Caco-2 (cell line): ENCODE measurements at regions not wholly inside any gene's neighbourhood (a gene's known extent, or its start where the extent isn't known, plus 50 kb on each side); places are given as distances from the start of the nearest gene placed in this dataset.

Experiments used
- BruUV-seq: library from RNA; stranded (reverse); fragments of 400-500 nt; replicated peaks from 2 replicates; lab custom pipeline; 2021; lab: Mats Ljungman, UMichigan
- CTCF ChIA-PET: fragments of 300-600 bp; sonication (Branson Sonifier 250); formaldehyde crosslinking; loops from one replicate; lab custom pipeline; 2022; ENCODE audit warnings: antibody characterized with exemption; lab: Charles Lee
- POLR2A ChIA-PET: fragments of 300-600 bp; sonication (Branson Sonifier 250); formaldehyde crosslinking; loops from one replicate; lab custom pipeline; 2022; ENCODE audit warnings: antibody characterized with exemption; lab: Charles Lee
- DNase-seq, 2 experiments: peaks; one replicate each; pipeline versions ENCODE4 v3.0.0 to v3.0.0-alpha.2; 2020 to 2022
- H3K27me3 ChIP-seq: replicated peaks from 2 replicates; pipeline ENCODE4 v1.6.0; 2011; ENCODE audit warnings: low read length; ENCODE audit not compliant: control insufficient read depth, insufficient read depth
- H3K36me3 ChIP-seq: 2 replicates; pipeline ENCODE4 v1.5.1; 2011; ENCODE audit warnings: low read length; ENCODE audit not compliant: control insufficient read depth, insufficient read depth
- H3K4me1 ChIP-seq: fragments of 250-450 bp; sonication (Bioruptor Pico); 2 replicates; pipeline ENCODE4 v1.5.1; 2020; ENCODE audit warnings: mild to moderate bottlenecking
- H3K4me3 ChIP-seq: 2 replicates; pipeline ENCODE4 v1.5.1; 2011; ENCODE audit warnings: low read depth, mild to moderate bottlenecking, control low read depth, low read length
- H3K9me3 ChIP-seq: fragments of 250-450 bp; sonication (Bioruptor Pico); 2 replicates; pipeline ENCODE4 v1.5.1; 2020; ENCODE audit warnings: mild to moderate bottlenecking, moderate library complexity
- H3K27ac Mint-ChIP-seq: one replicate; pipeline ENCODE4 v1.8.0; 2022; ENCODE audit warnings: mixed read lengths; ENCODE audit not compliant: unreplicated experiment
- H3K27me3 Mint-ChIP-seq: one replicate; pipeline ENCODE4 v1.8.0; 2022; ENCODE audit warnings: mixed read lengths; ENCODE audit not compliant: insufficient read depth, unreplicated experiment
- H3K36me3 Mint-ChIP-seq: one replicate; pipeline ENCODE4 v1.8.0; 2022; ENCODE audit warnings: mild to moderate bottlenecking, mixed read lengths; ENCODE audit not compliant: insufficient read depth, unreplicated experiment
- H3K4me1 Mint-ChIP-seq: one replicate; pipeline ENCODE4 v1.8.0; 2022; ENCODE audit warnings: low read depth, mixed read lengths; ENCODE audit not compliant: unreplicated experiment
- H3K4me3 Mint-ChIP-seq: one replicate; pipeline ENCODE4 v1.8.0; 2022; ENCODE audit warnings: mild to moderate bottlenecking, moderate library complexity, mixed read lengths; ENCODE audit not compliant: unreplicated experiment
- H3K9me3 Mint-ChIP-seq: one replicate; pipeline ENCODE4 v1.8.0; 2022; ENCODE audit warnings: mixed read lengths; ENCODE audit not compliant: unreplicated experiment
- CTCF ChIP-seq, 2 experiments: fragments of 200-600 bp in 1 of 2; IDR thresholded peaks; 1 replicate in 1 of 2; 2 replicates in 1 of 2; pipeline versions ENCODE4 v1.5.1 to v1.8.0; 2011 to 2022; ENCODE audit warnings: antibody characterized with exemption in 1 of 2, control low read depth in 1 of 2, inconsistent platforms in 1 of 2, low read depth in 1 of 2, low read length in 1 of 2, mild to moderate bottlenecking in 1 of 2, moderate library complexity in 1 of 2; ENCODE audit not compliant: insufficient read depth in 1 of 2, severe bottlenecking in 1 of 2, unreplicated experiment in 1 of 2
- intact Hi-C: fragments of 100-400 bp; cut with micrococcal nuclease; formaldehyde crosslinking; loops from one replicate; pipeline ENCODE4 v1.10.0; 2022; ENCODE audit not compliant: unreplicated experiment

- no peak for DNase-seq
- Mint-ChIP-seq H3K4me3 (no peak overlapping the region), H3K36me3 (no peaks in the 10 kb centered on the region), H3K9me3 (no peaks in the 10 kb centered on the region), H3K27ac (no peak overlapping the region), H3K27me3 (no peaks in the 10 kb centered on the region), H3K4me1 (peaks cover 10% of the 10 kb centered on the region)
- POLR2A ChIA-PET, result no interaction called here
- BruUV-seq, result no TSS peak
- H3K4me1 ChIP-seq, result peaks cover 5% of the 10 kb centered on the region; the same call in 1 of the 2 replicates
- H3K9me3 ChIP-seq, result no peaks in the 10 kb centered on the region
- CTCF ChIA-PET, result no interaction called here
- no peaks in the 10 kb centered on the region for H3K36me3 ChIP-seq
- intact Hi-C loops, result no loop called here
- H3K27me3 ChIP-seq, result no peaks in the 10 kb centered on the region
- no peak for TF ChIP-seq CTCF (IDR thresholded peaks at IDR 0.05; ENCODE audit: insufficient read depth in 1 of 2, low read depth in 1 of 2, low read length in 1 of 2, severe bottlenecking in 1 of 2, unreplicated experiment in 1 of 2)
- H3K4me3 ChIP-seq, result no peak overlapping the region
These were observed 200.9 kb downstream of the TM2D1 start for GRCh38 chr1:61523893-61524605.

GRCh38 chr1:61523229-61523628, 201.7 kb downstream of the TM2D1 start:
- Histone ChIP-seq H3K4me1 (peaks cover 5% of the 10 kb centered on the region; the same call in 1 of the 2 replicates), H3K9me3 (no peaks in the 10 kb centered on the region), H3K36me3 (no peaks in the 10 kb centered on the region), H3K4me3 (no peak overlapping the region), H3K27me3 (no peaks in the 10 kb centered on the region)
- DNase-seq, result no peak
- Mint-ChIP-seq H3K4me3 (no peak overlapping the region), H3K36me3 (no peaks in the 10 kb centered on the region), H3K9me3 (no peaks in the 10 kb centered on the region), H3K27me3 (no peaks in the 10 kb centered on the region), H3K27ac (no peak overlapping the region), H3K4me1 (peaks cover 10% of the 10 kb centered on the region)
- intact Hi-C loops, result no loop called here
- TF ChIP-seq CTCF (IDR thresholded peaks at IDR 0.05; ENCODE audit: insufficient read depth in 1 of 2, low read depth in 1 of 2, low read length in 1 of 2, severe bottlenecking in 1 of 2, unreplicated experiment in 1 of 2), result no peak
- ChIA-PET CTCF (no interaction called here), POLR2A (no interaction called here)
- no TSS peak for BruUV-seq

- Mint-ChIP-seq H3K4me1 (peaks cover 10% of the 10 kb centered on the region), H3K36me3 (no peaks in the 10 kb centered on the region), H3K9me3 (no peaks in the 10 kb centered on the region), H3K27ac (no peak overlapping the region), H3K4me3 (no peak overlapping the region), H3K27me3 (no peaks in the 10 kb centered on the region)
- peaks cover 5% of the 10 kb centered on the region; the same call in 1 of the 2 replicates for H3K4me1 ChIP-seq
- BruUV-seq, result no TSS peak
- H3K4me3 ChIP-seq, result no peak overlapping the region
- TF ChIP-seq CTCF (IDR thresholded peaks at IDR 0.05; ENCODE audit: insufficient read depth in 1 of 2, low read depth in 1 of 2, low read length in 1 of 2, severe bottlenecking in 1 of 2, unreplicated experiment in 1 of 2), result no peak
- ChIA-PET POLR2A (no interaction called here), CTCF (no interaction called here)
- H3K27me3 ChIP-seq, result no peaks in the 10 kb centered on the region
- no peak for DNase-seq
- no peaks in the 10 kb centered on the region for H3K36me3 ChIP-seq
- intact Hi-C loops, result no loop called here
- no peaks in the 10 kb centered on the region for H3K9me3 ChIP-seq
These were observed 204.5 kb downstream of the TM2D1 start for GRCh38 chr1:61520401-61520800.
